HEK293 (cell line): ENCODE measurements at regions not wholly inside any gene's neighbourhood (a gene's known extent, or its start where the extent isn't known, plus 50 kb on each side); places are given as distances from the start of the nearest gene placed in this dataset.

Experiments
- PBX3 ChIP-seq: sonication (generic); formaldehyde crosslinking; IDR thresholded peaks from 2 replicates; pipeline ENCODE4 v1.8.1; 2022; ENCODE audit warnings: mild to moderate bottlenecking, moderate library complexity, missing genetic modification reagents
- TCF7L2 ChIP-seq: IDR thresholded peaks from 2 replicates; pipeline ENCODE4 v1.6.1; 2011; ENCODE audit warnings: low read depth, mild to moderate bottlenecking, inconsistent platforms, low read length, moderate library complexity, borderline replicate concordance
- YY1 ChIP-seq: fragments of 450-650 bp; formaldehyde crosslinking; IDR thresholded peaks from 2 replicates; pipeline ENCODE4 v1.5.1; 2018; ENCODE audit warnings: missing biosample characterization, missing genetic modification characterization
- ZBTB21 ChIP-seq: fragments of 450-650 bp; formaldehyde crosslinking; IDR thresholded peaks from 2 replicates; pipeline ENCODE4 v1.5.1; 2017; ENCODE audit warnings: missing biosample characterization, missing genetic modification characterization
- ZBTB7A ChIP-seq: fragments of 450-650 bp; formaldehyde crosslinking; IDR thresholded peaks from 2 replicates; pipeline ENCODE4 v1.5.1; 2016; ENCODE audit warnings: low read depth, missing biosample characterization, missing genetic modification characterization
- ZNF133 ChIP-seq: fragments of 450-650 bp; formaldehyde crosslinking; IDR thresholded peaks from 2 replicates; pipeline ENCODE4 v1.5.1; 2016; ENCODE audit warnings: missing biosample characterization, missing genetic modification characterization
- ZNF701 ChIP-seq: fragments of 450-650 bp; formaldehyde crosslinking; IDR thresholded peaks from 2 replicates; pipeline ENCODE4 v1.5.1; 2016; ENCODE audit warnings: missing biosample characterization, missing genetic modification characterization
- TF ChIP-seq, protein P1 (sequence below): fragments of 450-650 bp; formaldehyde crosslinking; IDR thresholded peaks from 2 replicates; pipeline ENCODE4 v1.5.1; 2016; ENCODE audit warnings: missing biosample characterization, missing genetic modification characterization
- TF ChIP-seq, protein P2 (sequence below): fragments of 450-650 bp; formaldehyde crosslinking; IDR thresholded peaks from 2 replicates; pipeline ENCODE4 v1.5.1; 2016; ENCODE audit warnings: missing biosample characterization, missing genetic modification characterization
- TF ChIP-seq, protein P3 (sequence below): fragments of 450-650 bp; formaldehyde crosslinking; IDR thresholded peaks from 2 replicates; pipeline ENCODE4 v1.5.1; 2016; ENCODE audit warnings: missing biosample characterization, missing genetic modification characterization
- TF ChIP-seq, protein P4 (sequence below): fragments of 450-650 bp; formaldehyde crosslinking; IDR thresholded peaks from 2 replicates; pipeline ENCODE4 v1.5.1; 2016; ENCODE audit warnings: missing biosample characterization, missing genetic modification characterization

- no peak for TF ChIP-seq ZBTB21 (tag by site-specific recombination)
- no peak for TF ChIP-seq YY1 (tag by site-specific recombination)
- TF ChIP-seq ZBTB7A (tag by site-specific recombination): no peak
- no peak for TF ChIP-seq PBX3 (CRISPR knock-in tag)
- TF ChIP-seq, protein P1, sequence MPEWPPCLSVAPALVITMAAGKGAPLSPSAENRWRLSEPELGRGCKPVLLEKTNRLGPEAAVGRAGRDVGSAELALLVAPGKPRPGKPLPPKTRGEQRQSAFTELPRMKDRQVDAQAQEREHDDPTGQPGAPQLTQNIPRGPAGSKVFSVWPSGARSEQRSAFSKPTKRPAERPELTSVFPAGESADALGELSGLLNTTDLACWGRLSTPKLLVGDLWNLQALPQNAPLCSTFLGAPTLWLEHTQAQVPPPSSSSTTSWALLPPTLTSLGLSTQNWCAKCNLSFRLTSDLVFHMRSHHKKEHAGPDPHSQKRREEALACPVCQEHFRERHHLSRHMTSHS (tag by site-specific recombination): no peak
- TF ChIP-seq, protein P2, sequence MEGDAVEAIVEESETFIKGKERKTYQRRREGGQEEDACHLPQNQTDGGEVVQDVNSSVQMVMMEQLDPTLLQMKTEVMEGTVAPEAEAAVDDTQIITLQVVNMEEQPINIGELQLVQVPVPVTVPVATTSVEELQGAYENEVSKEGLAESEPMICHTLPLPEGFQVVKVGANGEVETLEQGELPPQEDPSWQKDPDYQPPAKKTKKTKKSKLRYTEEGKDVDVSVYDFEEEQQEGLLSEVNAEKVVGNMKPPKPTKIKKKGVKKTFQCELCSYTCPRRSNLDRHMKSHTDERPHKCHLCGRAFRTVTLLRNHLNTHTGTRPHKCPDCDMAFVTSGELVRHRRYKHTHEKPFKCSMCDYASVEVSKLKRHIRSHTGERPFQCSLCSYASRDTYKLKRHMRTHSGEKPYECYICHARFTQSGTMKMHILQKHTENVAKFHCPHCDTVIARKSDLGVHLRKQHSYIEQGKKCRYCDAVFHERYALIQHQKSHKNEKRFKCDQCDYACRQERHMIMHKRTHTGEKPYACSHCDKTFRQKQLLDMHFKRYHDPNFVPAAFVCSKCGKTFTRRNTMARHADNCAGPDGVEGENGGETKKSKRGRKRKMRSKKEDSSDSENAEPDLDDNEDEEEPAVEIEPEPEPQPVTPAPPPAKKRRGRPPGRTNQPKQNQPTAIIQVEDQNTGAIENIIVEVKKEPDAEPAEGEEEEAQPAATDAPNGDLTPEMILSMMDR (tag by site-specific recombination): no peak
- TF ChIP-seq, protein P3, sequence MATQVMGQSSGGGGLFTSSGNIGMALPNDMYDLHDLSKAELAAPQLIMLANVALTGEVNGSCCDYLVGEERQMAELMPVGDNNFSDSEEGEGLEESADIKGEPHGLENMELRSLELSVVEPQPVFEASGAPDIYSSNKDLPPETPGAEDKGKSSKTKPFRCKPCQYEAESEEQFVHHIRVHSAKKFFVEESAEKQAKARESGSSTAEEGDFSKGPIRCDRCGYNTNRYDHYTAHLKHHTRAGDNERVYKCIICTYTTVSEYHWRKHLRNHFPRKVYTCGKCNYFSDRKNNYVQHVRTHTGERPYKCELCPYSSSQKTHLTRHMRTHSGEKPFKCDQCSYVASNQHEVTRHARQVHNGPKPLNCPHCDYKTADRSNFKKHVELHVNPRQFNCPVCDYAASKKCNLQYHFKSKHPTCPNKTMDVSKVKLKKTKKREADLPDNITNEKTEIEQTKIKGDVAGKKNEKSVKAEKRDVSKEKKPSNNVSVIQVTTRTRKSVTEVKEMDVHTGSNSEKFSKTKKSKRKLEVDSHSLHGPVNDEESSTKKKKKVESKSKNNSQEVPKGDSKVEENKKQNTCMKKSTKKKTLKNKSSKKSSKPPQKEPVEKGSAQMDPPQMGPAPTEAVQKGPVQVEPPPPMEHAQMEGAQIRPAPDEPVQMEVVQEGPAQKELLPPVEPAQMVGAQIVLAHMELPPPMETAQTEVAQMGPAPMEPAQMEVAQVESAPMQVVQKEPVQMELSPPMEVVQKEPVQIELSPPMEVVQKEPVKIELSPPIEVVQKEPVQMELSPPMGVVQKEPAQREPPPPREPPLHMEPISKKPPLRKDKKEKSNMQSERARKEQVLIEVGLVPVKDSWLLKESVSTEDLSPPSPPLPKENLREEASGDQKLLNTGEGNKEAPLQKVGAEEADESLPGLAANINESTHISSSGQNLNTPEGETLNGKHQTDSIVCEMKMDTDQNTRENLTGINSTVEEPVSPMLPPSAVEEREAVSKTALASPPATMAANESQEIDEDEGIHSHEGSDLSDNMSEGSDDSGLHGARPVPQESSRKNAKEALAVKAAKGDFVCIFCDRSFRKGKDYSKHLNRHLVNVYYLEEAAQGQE: no peak
- TF ChIP-seq ZNF133: no peak
- TF ChIP-seq ZNF701: no peak
- no peak for TF ChIP-seq TCF7L2
- TF ChIP-seq, protein P4, sequence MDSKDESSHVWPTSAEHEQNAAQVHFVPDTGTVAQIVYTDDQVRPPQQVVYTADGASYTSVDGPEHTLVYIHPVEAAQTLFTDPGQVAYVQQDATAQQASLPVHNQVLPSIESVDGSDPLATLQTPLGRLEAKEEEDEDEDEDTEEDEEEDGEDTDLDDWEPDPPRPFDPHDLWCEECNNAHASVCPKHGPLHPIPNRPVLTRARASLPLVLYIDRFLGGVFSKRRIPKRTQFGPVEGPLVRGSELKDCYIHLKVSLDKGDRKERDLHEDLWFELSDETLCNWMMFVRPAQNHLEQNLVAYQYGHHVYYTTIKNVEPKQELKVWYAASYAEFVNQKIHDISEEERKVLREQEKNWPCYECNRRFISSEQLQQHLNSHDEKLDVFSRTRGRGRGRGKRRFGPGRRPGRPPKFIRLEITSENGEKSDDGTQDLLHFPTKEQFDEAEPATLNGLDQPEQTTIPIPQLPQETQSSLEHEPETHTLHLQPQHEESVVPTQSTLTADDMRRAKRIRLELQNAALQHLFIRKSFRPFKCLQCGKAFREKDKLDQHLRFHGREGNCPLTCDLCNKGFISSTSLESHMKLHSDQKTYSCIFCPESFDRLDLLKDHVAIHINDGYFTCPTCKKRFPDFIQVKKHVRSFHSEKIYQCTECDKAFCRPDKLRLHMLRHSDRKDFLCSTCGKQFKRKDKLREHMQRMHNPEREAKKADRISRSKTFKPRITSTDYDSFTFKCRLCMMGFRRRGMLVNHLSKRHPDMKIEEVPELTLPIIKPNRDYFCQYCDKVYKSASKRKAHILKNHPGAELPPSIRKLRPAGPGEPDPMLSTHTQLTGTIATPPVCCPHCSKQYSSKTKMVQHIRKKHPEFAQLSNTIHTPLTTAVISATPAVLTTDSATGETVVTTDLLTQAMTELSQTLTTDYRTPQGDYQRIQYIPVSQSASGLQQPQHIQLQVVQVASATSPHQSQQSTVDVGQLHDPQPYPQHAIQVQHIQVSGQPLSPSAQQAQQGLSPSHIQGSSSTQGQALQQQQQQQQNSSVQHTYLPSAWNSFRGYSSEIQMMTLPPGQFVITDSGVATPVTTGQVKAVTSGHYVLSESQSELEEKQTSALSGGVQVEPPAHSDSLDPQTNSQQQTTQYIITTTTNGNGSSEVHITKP (tag by site-specific recombination): no peak
These were observed 52.6 kb upstream of the GALR1 start for GRCh38 chr18:77197073-77197472.
